Central memory CD8-positive, alpha-beta T cell (primary cell): ENCODE measurements at regions not wholly inside any gene's neighbourhood (a gene's known extent, or its start where the extent isn't known, plus 50 kb on each side); places are given as distances from the start of the nearest gene placed in this dataset.

Experiments
- ATAC-seq: fragments of 150-1000 bp; cut with Tn5 transposase; replicated peaks from 2 replicates; pipeline ENCODE4 v1.10.0; 2022; ENCODE audit warnings: mild to moderate bottlenecking, moderate FRiP score, moderate number of reproducible peaks; ENCODE audit not compliant: poor library complexity, severe bottlenecking; ENCODE audit errors: extremely low read depth
- DNase-seq, 2 donors: peaks; one replicate each; pipeline ENCODE4 v3.0.0; 2021; ENCODE audit warnings: low spot score in 2 of 2
- H3K27ac Mint-ChIP-seq: one replicate; pipeline ENCODE4 v1.8.0; 2022; ENCODE audit warnings: low read depth, mild to moderate bottlenecking, moderate library complexity, mixed read lengths
- H3K27me3 Mint-ChIP-seq: one replicate; pipeline ENCODE4 v1.8.0; 2022; ENCODE audit warnings: mixed read lengths
- H3K36me3 Mint-ChIP-seq: one replicate; pipeline ENCODE4 v1.8.0; 2022; ENCODE audit warnings: mild to moderate bottlenecking, moderate library complexity, mixed read lengths; ENCODE audit not compliant: insufficient read depth
- H3K4me1 Mint-ChIP-seq: one replicate; pipeline ENCODE4 v1.8.0; 2022; ENCODE audit warnings: mixed read lengths
- H3K4me3 Mint-ChIP-seq: one replicate; pipeline ENCODE4 v1.8.0; 2022; ENCODE audit warnings: mild to moderate bottlenecking, moderate library complexity, mixed read lengths
- H3K9me3 Mint-ChIP-seq: one replicate; pipeline ENCODE4 v1.8.0; 2022; ENCODE audit warnings: mixed read lengths

- Mint-ChIP-seq H3K4me3 (no peak overlapping the region), H3K27me3 (no peaks in the 10 kb centered on the region), H3K4me1 (no peaks in the 10 kb centered on the region), H3K27ac (no peak overlapping the region), H3K9me3 (peaks cover 6% of the 10 kb centered on the region), H3K36me3 (no peaks in the 10 kb centered on the region)
- DNase-seq (no peak), ATAC-seq (no peak)
Measured at GRCh38 chr2:193751299-193751698, 1556.6 kb upstream of the TMEFF2 start.

- no peaks in the 10 kb centered on the region for H3K4me1 Mint-ChIP-seq
Measured at GRCh38 chr2:193749485-193749884, 1554.8 kb upstream of the TMEFF2 start.

GRCh38 chr2:193743089-193743488 lies 1548.4 kb upstream of the TMEFF2 start:
- DNase-seq (no peak), ATAC-seq (no peak)
- no peak overlapping the region for H3K27ac Mint-ChIP-seq
- no peaks in the 10 kb centered on the region for H3K27me3 Mint-ChIP-seq
- no peaks in the 10 kb centered on the region for H3K4me1 Mint-ChIP-seq
- H3K36me3 Mint-ChIP-seq = no peaks in the 10 kb centered on the region
- H3K4me3 Mint-ChIP-seq = no peak overlapping the region
- peaks cover 13% of the 10 kb centered on the region for H3K9me3 Mint-ChIP-seq

More at GRCh38 chr2:193749485-193749884, 1554.8 kb upstream of the TMEFF2 start:
- Mint-ChIP-seq H3K36me3 (no peaks in the 10 kb centered on the region), H3K9me3 (peaks cover 6% of the 10 kb centered on the region), H3K27ac (no peak overlapping the region), H3K4me3 (no peak overlapping the region), H3K27me3 (no peaks in the 10 kb centered on the region)
- DNase-seq (no peak), ATAC-seq (no peak)

GRCh38 chr2:193738892-193739291 lies 1544.2 kb upstream of the TMEFF2 start:
- DNase-seq (no peak), ATAC-seq (no peak)
- Mint-ChIP-seq H3K27me3 (no peaks in the 10 kb centered on the region), H3K4me3 (no peak overlapping the region), H3K27ac (no peak overlapping the region), H3K9me3 (peaks cover 7% of the 10 kb centered on the region), H3K4me1 (no peaks in the 10 kb centered on the region), H3K36me3 (no peaks in the 10 kb centered on the region)

GRCh38 chr2:193712912-193713311 lies 1518.2 kb upstream of the TMEFF2 start:
- Mint-ChIP-seq H3K36me3 (no peaks in the 10 kb centered on the region), H3K27ac (no peak overlapping the region), H3K4me1 (no peaks in the 10 kb centered on the region), H3K4me3 (no peak overlapping the region), H3K9me3 (peaks cover 7% of the 10 kb centered on the region), H3K27me3 (no peaks in the 10 kb centered on the region)
- DNase-seq = no peak
- no peak for ATAC-seq

- H3K4me3 Mint-ChIP-seq = no peak overlapping the region
- no peak for ATAC-seq
- no peak for DNase-seq
- peaks cover 11% of the 10 kb centered on the region for H3K9me3 Mint-ChIP-seq
- H3K27me3 Mint-ChIP-seq = no peaks in the 10 kb centered on the region
- no peak overlapping the region for H3K27ac Mint-ChIP-seq
- no peaks in the 10 kb centered on the region for H3K36me3 Mint-ChIP-seq
- no peaks in the 10 kb centered on the region for H3K4me1 Mint-ChIP-seq
Measured at GRCh38 chr2:193703411-193703810, 1508.7 kb upstream of the TMEFF2 start.

GRCh38 chr2:193701484-193701883 lies 1506.8 kb upstream of the TMEFF2 start:
- no peak overlapping the region for H3K4me3 Mint-ChIP-seq
- DNase-seq = no peak
- H3K27me3 Mint-ChIP-seq = no peaks in the 10 kb centered on the region
- peak; percentile 32 for ATAC-seq
- no peaks in the 10 kb centered on the region for H3K36me3 Mint-ChIP-seq
- peaks cover 6% of the 10 kb centered on the region for H3K9me3 Mint-ChIP-seq
- no peaks in the 10 kb centered on the region for H3K4me1 Mint-ChIP-seq
- H3K27ac Mint-ChIP-seq = no peak overlapping the region

GRCh38 chr2:193695367-193695766 lies 1500.6 kb upstream of the TMEFF2 start:
- DNase-seq (no peak), ATAC-seq (no peak)
- Mint-ChIP-seq H3K4me3 (no peak overlapping the region), H3K36me3 (no peaks in the 10 kb centered on the region), H3K27ac (no peak overlapping the region), H3K9me3 (peaks cover 11% of the 10 kb centered on the region), H3K4me1 (no peaks in the 10 kb centered on the region), H3K27me3 (no peaks in the 10 kb centered on the region)

GRCh38 chr2:193693758-193694157 lies 1499.0 kb upstream of the TMEFF2 start:
- H3K27me3 Mint-ChIP-seq = no peaks in the 10 kb centered on the region
- H3K36me3 Mint-ChIP-seq = no peaks in the 10 kb centered on the region
- no peaks in the 10 kb centered on the region for H3K4me1 Mint-ChIP-seq
- H3K4me3 Mint-ChIP-seq = no peak overlapping the region
- peaks cover 5% of the 10 kb centered on the region for H3K9me3 Mint-ChIP-seq
- DNase-seq (no peak), ATAC-seq (no peak)
- H3K27ac Mint-ChIP-seq = no peak overlapping the region

- DNase-seq (no peak), ATAC-seq (no peak)
- Mint-ChIP-seq H3K27me3 (no peaks in the 10 kb centered on the region), H3K9me3 (peaks cover 5% of the 10 kb centered on the region), H3K36me3 (no peaks in the 10 kb centered on the region), H3K4me3 (no peak overlapping the region), H3K4me1 (no peaks in the 10 kb centered on the region), H3K27ac (no peak overlapping the region)
Measured at GRCh38 chr2:193690572-193690971, 1495.8 kb upstream of the TMEFF2 start.

GRCh38 chr2:193687195-193687594 lies 1492.5 kb upstream of the TMEFF2 start:
- ATAC-seq (no peak), DNase-seq (no peak)
- H3K27me3 Mint-ChIP-seq = no peaks in the 10 kb centered on the region
- no peak overlapping the region for H3K4me3 Mint-ChIP-seq
- no peaks in the 10 kb centered on the region for H3K4me1 Mint-ChIP-seq
- no peaks in the 10 kb centered on the region for H3K9me3 Mint-ChIP-seq
- no peaks in the 10 kb centered on the region for H3K36me3 Mint-ChIP-seq
- no peak overlapping the region for H3K27ac Mint-ChIP-seq

GRCh38 chr2:193679847-193680246 lies 1485.1 kb upstream of the TMEFF2 start:
- Mint-ChIP-seq H3K4me1 (no peaks in the 10 kb centered on the region), H3K4me3 (no peak overlapping the region), H3K27me3 (no peaks in the 10 kb centered on the region), H3K9me3 (no peaks in the 10 kb centered on the region), H3K36me3 (no peaks in the 10 kb centered on the region), H3K27ac (no peak overlapping the region)
- DNase-seq (no peak), ATAC-seq (no peak)

GRCh38 chr2:193670478-193670877 lies 1475.7 kb upstream of the TMEFF2 start:
- DNase-seq = no peak
- Mint-ChIP-seq H3K27ac (no peak overlapping the region), H3K4me1 (no peaks in the 10 kb centered on the region), H3K4me3 (no peak overlapping the region), H3K27me3 (no peaks in the 10 kb centered on the region), H3K9me3 (peaks cover 8% of the 10 kb centered on the region), H3K36me3 (no peaks in the 10 kb centered on the region)
- ATAC-seq = no peak
